SK-N-SH treated with all-trans-retinoic acid at 6 μM for 48 hours (cell line): ENCODE measurements at regions not wholly inside any gene's neighbourhood (a gene's known extent, or its start where the extent isn't known, plus 50 kb on each side); places are given as distances from the start of the nearest gene placed in this dataset.

ENCODE experiments used
- ATAC-seq: fragments of 200-7000 bp; cut with Tn5 transposase; 3 replicates; pipeline ENCODE4 v1.9.1; 2020; ENCODE audit warnings: mild to moderate bottlenecking, moderate library complexity
- ARNTL ChIP-seq: fragments of 450-650 bp; formaldehyde crosslinking; IDR thresholded peaks from 2 replicates; pipeline ENCODE4 v1.5.0; 2020; ENCODE audit warnings: low read depth, mild to moderate bottlenecking, moderate library complexity, borderline replicate concordance
- BACH2 ChIP-seq: fragments of 250-450 bp; sonication (Bioruptor Pico); IDR thresholded peaks from 2 replicates; pipeline ENCODE4 v1.9.0; 2021; ENCODE audit warnings: mild to moderate bottlenecking, borderline replicate concordance
- CSDC2 ChIP-seq: fragments of 250-450 bp; sonication (Bioruptor Pico); IDR thresholded peaks from 2 replicates; pipeline ENCODE4 v1.5.0; 2020; ENCODE audit warnings: mild to moderate bottlenecking, moderate library complexity
- ESRRG ChIP-seq: fragments of 250-450 bp; sonication (Bioruptor Pico); IDR thresholded peaks from 2 replicates; pipeline ENCODE4 v1.6.1; 2021; ENCODE audit warnings: mild to moderate bottlenecking
- GLIS3 ChIP-seq: fragments of 250-450 bp; sonication (Bioruptor Pico); IDR thresholded peaks from 2 replicates; pipeline ENCODE4 v1.5.0; 2020; ENCODE audit warnings: mild to moderate bottlenecking, moderate library complexity
- OSR1 ChIP-seq: fragments of 250-450 bp; sonication (Bioruptor Pico); IDR thresholded peaks from 2 replicates; pipeline ENCODE4 v1.8.0; 2022; ENCODE audit warnings: moderate library complexity, mild to moderate bottlenecking, inconsistent platforms
- PPARA ChIP-seq: fragments of 250-450 bp; sonication (Bioruptor Pico); IDR thresholded peaks from 2 replicates; pipeline ENCODE4 v1.5.0; 2020; ENCODE audit warnings: mild to moderate bottlenecking, borderline replicate concordance
- RARB ChIP-seq: fragments of 250-450 bp; sonication (Bioruptor Pico); IDR thresholded peaks from 2 replicates; pipeline ENCODE4 v1.8.0; 2021; ENCODE audit warnings: mild to moderate bottlenecking, moderate library complexity
- TCF4 ChIP-seq: fragments of 250-450 bp; sonication (Bioruptor Pico); IDR thresholded peaks from 2 replicates; pipeline ENCODE4 v1.8.0; 2021; ENCODE audit warnings: mild to moderate bottlenecking, moderate library complexity, borderline replicate concordance
- TOX ChIP-seq: fragments of 250-450 bp; sonication (Bioruptor Pico); IDR thresholded peaks from 2 replicates; pipeline ENCODE4 v1.8.0; 2021; ENCODE audit warnings: mild to moderate bottlenecking, moderate library complexity, borderline replicate concordance
- ZFP3 ChIP-seq: fragments of 250-450 bp; sonication (Bioruptor Pico); IDR thresholded peaks from 2 replicates; pipeline ENCODE4 v1.5.0; 2020; ENCODE audit warnings: mild to moderate bottlenecking, moderate library complexity
- ZFP30 ChIP-seq: fragments of 450-650 bp; formaldehyde crosslinking; IDR thresholded peaks from 2 replicates; pipeline ENCODE4 v1.5.0; 2022; ENCODE audit warnings: mild to moderate bottlenecking, moderate library complexity
- ZNF565 ChIP-seq: fragments of 450-650 bp; formaldehyde crosslinking; conservative IDR thresholded peaks from 2 replicates; pipeline ENCODE4 v1.5.0; 2020; ENCODE audit warnings: low read depth, mild to moderate bottlenecking, moderate library complexity
- ZNF8 ChIP-seq: fragments of 450-650 bp; formaldehyde crosslinking; IDR thresholded peaks from 2 replicates; pipeline ENCODE4 v1.5.0; 2020; ENCODE audit warnings: mild to moderate bottlenecking, moderate library complexity
- TF ChIP-seq, protein P1 (sequence below): fragments of 250-450 bp; sonication (Bioruptor Pico); IDR thresholded peaks from 2 replicates; pipeline ENCODE4 v1.5.1; 2020; ENCODE audit warnings: low read depth, mild to moderate bottlenecking, moderate library complexity
- TF ChIP-seq, protein P2 (sequence below): fragments of 250-450 bp; sonication (Bioruptor Pico); IDR thresholded peaks from 2 replicates; pipeline ENCODE4 v1.5.0; 2020; ENCODE audit warnings: mild to moderate bottlenecking, moderate library complexity
- TF ChIP-seq, protein P3 (sequence below): fragments of 250-450 bp; sonication (Bioruptor Pico); IDR thresholded peaks from 2 replicates; pipeline ENCODE4 v1.5.1; 2021; ENCODE audit warnings: mild to moderate bottlenecking, moderate library complexity

DNA sequence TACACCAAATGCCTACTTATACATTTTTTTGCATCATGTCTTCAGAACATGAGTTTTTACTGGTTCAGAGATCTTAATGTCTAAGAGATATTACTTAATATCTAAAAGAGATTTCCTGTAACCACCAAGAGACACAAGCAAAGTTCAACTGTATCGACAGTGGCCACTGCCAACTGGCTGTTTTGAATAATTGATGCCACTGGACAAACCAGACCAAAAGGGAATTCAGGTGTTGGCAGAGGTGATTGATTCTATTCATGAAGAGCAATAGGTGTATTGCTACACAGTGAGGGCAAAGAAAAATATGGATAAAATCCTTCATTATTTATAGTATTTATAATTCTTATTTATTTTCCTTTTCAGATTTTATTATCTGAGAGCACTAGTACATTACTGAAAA is 58.5 kb upstream of the ANKRD17 start:
- no peak for TF ChIP-seq ZNF8 (CRISPR knock-in tag)
- TF ChIP-seq, protein P1, sequence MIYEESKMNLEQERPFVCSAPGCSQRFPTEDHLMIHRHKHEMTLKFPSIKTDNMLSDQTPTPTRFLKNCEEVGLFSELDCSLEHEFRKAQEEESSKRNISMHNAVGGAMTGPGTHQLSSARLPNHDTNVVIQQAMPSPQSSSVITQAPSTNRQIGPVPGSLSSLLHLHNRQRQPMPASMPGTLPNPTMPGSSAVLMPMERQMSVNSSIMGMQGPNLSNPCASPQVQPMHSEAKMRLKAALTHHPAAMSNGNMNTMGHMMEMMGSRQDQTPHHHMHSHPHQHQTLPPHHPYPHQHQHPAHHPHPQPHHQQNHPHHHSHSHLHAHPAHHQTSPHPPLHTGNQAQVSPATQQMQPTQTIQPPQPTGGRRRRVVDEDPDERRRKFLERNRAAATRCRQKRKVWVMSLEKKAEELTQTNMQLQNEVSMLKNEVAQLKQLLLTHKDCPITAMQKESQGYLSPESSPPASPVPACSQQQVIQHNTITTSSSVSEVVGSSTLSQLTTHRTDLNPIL (CRISPR knock-in tag): no peak
- TF ChIP-seq ESRRG (CRISPR knock-in tag): no peak
- TF ChIP-seq ARNTL (CRISPR knock-in tag): no peak
- TF ChIP-seq BACH2 (CRISPR knock-in tag): no peak
- no peak for TF ChIP-seq PPARA (CRISPR knock-in tag)
- TF ChIP-seq RARB: no peak
- TF ChIP-seq, protein P2, sequence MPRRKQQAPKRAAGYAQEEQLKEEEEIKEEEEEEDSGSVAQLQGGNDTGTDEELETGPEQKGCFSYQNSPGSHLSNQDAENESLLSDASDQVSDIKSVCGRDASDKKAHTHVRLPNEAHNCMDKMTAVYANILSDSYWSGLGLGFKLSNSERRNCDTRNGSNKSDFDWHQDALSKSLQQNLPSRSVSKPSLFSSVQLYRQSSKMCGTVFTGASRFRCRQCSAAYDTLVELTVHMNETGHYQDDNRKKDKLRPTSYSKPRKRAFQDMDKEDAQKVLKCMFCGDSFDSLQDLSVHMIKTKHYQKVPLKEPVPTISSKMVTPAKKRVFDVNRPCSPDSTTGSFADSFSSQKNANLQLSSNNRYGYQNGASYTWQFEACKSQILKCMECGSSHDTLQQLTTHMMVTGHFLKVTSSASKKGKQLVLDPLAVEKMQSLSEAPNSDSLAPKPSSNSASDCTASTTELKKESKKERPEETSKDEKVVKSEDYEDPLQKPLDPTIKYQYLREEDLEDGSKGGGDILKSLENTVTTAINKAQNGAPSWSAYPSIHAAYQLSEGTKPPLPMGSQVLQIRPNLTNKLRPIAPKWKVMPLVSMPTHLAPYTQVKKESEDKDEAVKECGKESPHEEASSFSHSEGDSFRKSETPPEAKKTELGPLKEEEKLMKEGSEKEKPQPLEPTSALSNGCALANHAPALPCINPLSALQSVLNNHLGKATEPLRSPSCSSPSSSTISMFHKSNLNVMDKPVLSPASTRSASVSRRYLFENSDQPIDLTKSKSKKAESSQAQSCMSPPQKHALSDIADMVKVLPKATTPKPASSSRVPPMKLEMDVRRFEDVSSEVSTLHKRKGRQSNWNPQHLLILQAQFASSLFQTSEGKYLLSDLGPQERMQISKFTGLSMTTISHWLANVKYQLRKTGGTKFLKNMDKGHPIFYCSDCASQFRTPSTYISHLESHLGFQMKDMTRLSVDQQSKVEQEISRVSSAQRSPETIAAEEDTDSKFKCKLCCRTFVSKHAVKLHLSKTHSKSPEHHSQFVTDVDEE (CRISPR knock-in tag): no peak
- no peak for TF ChIP-seq ZFP30 (CRISPR knock-in tag)
- no peak for TF ChIP-seq ZFP3 (CRISPR knock-in tag)
- no peak for TF ChIP-seq CSDC2 (CRISPR knock-in tag)
- no peak for TF ChIP-seq OSR1
- no peak for TF ChIP-seq TOX (CRISPR knock-in tag)
- no peak for TF ChIP-seq ZNF565
- no peak for TF ChIP-seq GLIS3 (CRISPR knock-in tag)
- no peak for ATAC-seq

DNA sequence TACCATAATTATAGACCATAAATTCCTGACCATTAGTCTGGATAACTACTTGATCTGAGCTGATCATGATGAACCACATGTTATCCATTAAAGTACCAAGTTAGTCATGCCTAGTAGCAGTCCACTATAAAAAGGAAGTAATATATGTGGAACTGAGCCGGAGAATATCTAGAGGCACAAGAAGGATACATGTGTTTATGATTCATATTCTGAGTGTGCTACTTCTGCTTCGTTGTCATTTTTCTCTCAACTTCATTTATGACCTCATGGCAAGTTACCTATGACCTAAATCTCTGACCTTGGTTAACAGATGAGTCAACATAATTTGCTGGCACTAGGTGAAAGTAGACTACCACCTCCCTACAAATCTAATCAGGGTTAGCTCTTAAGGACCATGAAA is 56.5 kb upstream of the ANKRD17 start:
- ATAC-seq: peak; percentile 37; the same call in 1 of the 3 replicates
- TF ChIP-seq ARNTL (CRISPR knock-in tag): no peak
- no peak for TF ChIP-seq ZFP30 (CRISPR knock-in tag)
- TF ChIP-seq, protein P2 (CRISPR knock-in tag): no peak
- no peak for TF ChIP-seq TCF4 (CRISPR knock-in tag)

DNA sequence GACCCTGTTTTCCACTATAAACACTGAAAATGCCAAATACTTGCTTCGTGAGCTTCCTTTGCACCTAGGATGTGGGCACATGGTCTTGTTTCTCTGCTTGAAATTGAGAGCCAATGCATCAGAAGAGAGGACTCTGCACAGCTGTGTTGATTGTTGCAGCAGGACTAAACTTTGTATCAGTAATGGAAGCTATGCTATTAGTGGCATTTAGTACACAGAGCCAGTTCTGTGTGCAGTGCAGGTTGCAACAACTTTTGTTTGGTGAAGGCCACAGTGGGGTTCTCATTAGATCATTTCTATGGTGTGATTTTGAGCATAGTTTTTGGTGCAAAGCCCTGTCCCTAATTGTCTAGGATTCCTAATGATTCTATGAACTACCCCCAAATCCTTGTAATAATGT is 54.4 kb upstream of the ANKRD17 start:
- no peak for TF ChIP-seq TOX (CRISPR knock-in tag)
- no peak for TF ChIP-seq CSDC2 (CRISPR knock-in tag)

GRCh38 chr4:73311428-73311827 is 52.8 kb upstream of the ANKRD17 start:
- TF ChIP-seq, protein P3, sequence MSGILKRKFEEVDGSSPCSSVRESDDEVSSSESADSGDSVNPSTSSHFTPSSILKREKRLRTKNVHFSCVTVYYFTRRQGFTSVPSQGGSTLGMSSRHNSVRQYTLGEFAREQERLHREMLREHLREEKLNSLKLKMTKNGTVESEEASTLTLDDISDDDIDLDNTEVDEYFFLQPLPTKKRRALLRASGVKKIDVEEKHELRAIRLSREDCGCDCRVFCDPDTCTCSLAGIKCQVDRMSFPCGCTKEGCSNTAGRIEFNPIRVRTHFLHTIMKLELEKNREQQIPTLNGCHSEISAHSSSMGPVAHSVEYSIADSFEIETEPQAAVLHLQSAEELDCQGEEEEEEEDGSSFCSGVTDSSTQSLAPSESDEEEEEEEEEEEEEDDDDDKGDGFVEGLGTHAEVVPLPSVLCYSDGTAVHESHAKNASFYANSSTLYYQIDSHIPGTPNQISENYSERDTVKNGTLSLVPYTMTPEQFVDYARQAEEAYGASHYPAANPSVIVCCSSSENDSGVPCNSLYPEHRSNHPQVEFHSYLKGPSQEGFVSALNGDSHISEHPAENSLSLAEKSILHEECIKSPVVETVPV: no peak
- TF ChIP-seq, protein P2 (CRISPR knock-in tag): no peak
- ATAC-seq: peak; percentile 65; the same call in 2 of the 3 replicates

More for the DNA sequence above, 54.4 kb upstream of the ANKRD17 start:
- ATAC-seq: no peak
